GM21723 (cell line): ENCODE measurements at regions not wholly inside any gene's neighbourhood (a gene's known extent, or its start where the extent isn't known, plus 50 kb on each side); places are given as distances from the start of the nearest gene placed in this dataset.
"Not testable (repeated sequence)": the region's sequence is repeated elsewhere in the genome, so short reads cannot be mapped to it uniquely, and the experiment has no call there.

ENCODE experiments used
- ATAC-seq: cut with Tn5 transposase; IDR thresholded peaks from one replicate; pipeline ENCODE4 v1.9.1; 2021; ENCODE audit warnings: mild to moderate bottlenecking, moderate library complexity; ENCODE audit not compliant: unreplicated experiment

DNA sequence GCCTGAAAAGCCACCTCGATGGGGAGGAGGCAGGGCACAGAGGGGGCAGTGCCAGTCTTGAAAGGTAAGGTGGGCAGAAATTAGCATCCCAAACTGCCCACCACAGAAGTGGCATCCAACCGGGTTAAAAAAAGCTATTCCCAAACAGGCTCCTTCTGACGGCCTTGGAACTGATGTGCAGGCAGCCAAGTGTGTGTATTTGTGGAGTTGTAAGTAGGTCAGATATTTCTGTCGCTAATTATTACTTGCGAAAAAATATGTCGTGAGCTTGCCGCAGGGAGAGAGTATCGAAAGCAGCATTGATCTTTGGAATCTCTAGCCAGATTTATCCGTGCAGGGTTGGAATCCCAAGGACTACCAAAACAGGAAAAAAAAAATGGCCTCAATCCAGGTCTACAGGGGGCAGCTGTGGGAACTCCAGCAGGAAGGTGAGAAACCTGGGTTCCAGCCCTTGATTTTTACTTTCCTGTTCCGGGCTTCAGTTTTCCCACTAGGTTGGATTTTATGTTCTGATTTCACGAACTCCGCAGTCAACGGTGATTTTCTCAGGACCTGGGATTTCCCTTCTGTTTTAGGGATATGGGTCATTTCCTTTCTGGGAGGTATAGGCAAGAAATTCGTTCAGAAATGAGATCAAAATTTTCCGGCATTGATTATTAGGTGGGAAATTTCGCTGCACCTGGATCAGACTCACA lies 200.8 kb downstream of the RGS3 start:
- ATAC-seq = no peak

- ATAC-seq = no peak
These were observed 201.5 kb downstream of the RGS3 start for GRCh38 chr9:113665064-113665463.

GRCh38 chr9:113665756-113666155 lies 202.2 kb downstream of the RGS3 start:
- no peak for ATAC-seq

DNA sequence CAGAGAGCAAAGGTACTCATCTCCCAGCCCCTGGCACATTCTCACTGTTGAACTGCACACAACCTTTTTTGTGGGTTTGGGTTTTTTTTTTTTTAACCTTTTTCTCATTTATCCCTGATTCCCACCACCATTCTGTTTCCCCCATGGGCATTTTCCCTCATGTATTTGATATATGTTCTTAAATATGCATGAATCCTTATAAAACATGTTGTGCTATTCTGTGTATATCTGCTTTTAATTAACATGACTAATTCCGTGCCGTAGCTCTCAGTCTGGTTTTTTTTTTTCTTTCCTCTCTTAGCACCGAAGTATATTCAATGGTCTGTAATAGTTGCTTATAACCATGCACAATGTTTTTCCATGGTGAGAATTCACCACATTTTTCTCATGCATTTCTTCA lies 204.5 kb downstream of the RGS3 start:
- ATAC-seq = no peak

- ATAC-seq = no peak
These were observed 206.1 kb downstream of the RGS3 start for GRCh38 chr9:113669522-113670115.

GRCh38 chr9:113673726-113674125 lies 202.4 kb upstream of the ZNF618 start:
- ATAC-seq = no peak

- no peak for ATAC-seq
These were observed 201.7 kb upstream of the ZNF618 start for GRCh38 chr9:113674436-113674835.

DNA sequence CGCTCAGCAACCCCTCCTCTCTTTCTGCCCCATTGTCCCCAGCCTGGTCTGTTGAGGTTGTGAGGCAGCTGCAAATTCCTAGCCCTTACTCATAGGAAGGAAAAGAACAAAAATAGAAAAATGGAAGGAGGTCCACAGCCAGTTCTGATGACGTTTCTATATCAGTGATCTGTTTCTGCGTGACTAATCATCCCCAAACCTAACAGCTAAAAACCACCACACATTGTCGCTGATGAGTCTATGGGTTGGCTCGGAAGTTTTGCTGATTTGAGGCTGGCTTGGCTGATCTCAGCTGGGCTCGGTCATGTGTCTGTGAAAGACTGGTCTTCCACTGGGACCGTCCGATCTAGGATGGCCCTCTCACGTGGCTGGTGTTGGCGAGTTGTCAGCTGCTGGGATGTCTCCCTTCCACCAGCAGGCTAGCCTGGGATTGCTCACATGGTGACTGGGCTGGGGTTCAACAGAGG lies 200.6 kb upstream of the ZNF618 start:
- ATAC-seq = no peak

DNA sequence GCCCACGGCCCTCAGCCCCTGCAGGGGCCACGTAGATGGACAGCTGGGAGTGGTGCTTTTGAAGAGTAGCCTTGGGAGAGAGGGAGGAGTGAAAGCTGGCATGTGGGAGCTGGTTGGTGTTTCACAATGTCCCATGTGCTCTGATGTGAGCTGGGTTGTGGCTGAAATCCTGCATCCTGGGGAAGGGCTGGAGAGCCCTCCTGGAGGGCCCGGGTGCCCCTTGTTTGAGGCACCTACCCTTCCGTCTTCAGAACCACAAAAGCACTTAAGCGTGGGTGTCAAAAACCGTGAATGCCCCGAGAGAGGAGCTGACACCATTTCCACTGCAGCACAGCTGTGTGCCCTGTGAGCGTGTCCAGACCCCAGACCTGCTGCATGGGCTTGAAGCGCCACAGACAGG lies 199.1 kb upstream of the ZNF618 start:
- no peak for ATAC-seq

- ATAC-seq = no peak
These were observed 198.5 kb upstream of the ZNF618 start for GRCh38 chr9:113677569-113677968.

GRCh38 chr9:113678119-113678858 lies 197.8 kb upstream of the ZNF618 start:
- ATAC-seq = no peak

DNA sequence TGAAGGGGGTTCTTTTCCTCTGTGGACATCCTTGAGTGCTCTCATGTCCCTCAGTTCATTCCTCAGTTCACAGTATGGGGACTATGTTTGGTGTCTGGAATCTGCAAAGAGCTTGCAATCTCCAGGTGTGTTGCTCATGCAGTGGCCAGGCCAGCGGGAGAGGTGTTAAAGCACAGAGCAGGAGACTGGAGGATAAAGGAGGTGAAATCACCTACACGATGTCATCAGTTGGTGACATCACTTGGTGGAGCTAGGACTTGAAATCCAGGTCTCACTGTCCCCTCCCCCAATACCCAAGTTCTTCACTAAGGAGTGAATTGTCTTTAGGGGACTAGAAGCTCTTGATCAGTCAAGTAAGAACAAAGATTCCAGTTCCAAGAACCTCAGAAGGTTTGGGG lies 197.3 kb upstream of the ZNF618 start:
- no peak for ATAC-seq

DNA sequence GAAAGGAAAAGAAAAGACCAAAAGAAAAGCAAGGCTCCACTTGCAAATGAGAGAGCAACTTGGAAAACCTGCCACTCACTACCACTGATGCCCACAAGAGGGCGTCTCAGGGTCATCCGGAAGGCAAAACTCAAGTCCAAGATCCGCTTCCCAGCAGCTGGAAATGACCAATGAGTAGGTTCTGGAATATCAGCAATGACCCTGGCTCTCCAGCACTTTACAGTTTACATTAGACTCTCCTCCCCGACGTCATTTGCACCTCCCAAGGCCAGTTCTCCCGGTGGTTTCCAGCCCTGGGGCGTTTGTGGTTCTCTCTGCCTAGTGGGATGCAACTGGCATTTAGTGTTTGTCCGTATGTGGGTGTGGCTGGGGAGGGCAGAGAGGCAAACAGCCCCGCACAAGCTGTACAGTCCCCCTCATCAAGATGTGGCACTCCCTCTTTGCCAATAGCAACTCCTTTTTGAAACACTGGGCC lies 193.8 kb upstream of the ZNF618 start:
- no peak for ATAC-seq

DNA sequence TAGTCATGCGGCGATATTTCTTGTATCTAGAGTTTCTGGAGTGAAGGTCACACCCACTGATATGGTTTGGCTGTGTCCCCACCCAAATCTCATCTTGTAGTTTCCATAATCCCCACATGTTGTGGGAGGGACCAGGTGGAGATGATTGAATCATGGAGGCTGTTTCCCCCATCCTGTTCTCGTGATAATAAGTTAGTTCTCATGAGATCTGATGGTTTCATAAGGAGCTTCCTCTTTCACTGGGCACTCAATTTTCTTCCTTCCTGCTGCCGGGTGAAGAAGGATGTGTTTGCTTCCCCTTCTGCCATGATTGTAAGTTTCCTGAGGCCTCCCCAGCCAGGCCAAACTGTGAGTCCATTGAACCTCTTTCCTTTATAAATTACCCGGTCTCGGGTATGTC lies 190.5 kb upstream of the ZNF618 start:
- ATAC-seq = not testable (repeated sequence)

- ATAC-seq = no peak
These were observed 188.9 kb upstream of the ZNF618 start for GRCh38 chr9:113687107-113687679.

GRCh38 chr9:113687680-113688371 lies 188.3 kb upstream of the ZNF618 start:
- ATAC-seq = no peak

DNA sequence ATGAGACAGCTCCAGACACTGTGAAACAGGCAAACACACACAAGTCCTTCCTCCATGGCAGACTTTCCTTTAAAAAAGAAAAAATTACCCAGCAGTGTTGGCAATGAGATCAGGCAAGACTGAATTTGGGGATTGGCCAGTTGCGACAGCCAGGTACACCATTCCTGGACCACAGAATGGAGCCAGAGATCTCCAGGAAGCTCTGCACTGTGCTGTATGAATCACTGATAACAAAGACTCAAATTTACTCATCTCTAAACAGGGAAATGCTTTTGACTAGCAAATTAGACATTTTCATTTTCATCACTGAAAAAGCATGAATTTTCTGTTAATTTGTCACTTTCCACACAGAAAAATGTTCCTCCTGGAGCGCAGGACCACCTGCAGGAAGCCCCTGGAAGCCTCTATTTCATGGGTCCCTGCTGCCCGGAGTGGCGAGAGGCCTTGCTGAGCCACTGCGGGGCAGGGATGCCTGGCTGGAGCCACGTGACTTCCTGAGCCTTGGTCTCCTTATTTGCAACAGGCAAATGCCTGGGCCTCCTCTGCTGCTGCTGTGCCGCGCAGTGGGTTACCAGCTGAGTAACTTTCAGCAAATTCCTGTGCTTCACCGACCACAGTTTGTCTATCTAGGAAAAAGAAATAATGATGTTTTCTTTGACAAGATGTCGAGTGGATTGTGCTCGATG lies 185.9 kb upstream of the ZNF618 start:
- peak; percentile 80 for ATAC-seq

GRCh38 chr9:113692256-113692655 lies 183.9 kb upstream of the ZNF618 start:
- no peak for ATAC-seq

DNA sequence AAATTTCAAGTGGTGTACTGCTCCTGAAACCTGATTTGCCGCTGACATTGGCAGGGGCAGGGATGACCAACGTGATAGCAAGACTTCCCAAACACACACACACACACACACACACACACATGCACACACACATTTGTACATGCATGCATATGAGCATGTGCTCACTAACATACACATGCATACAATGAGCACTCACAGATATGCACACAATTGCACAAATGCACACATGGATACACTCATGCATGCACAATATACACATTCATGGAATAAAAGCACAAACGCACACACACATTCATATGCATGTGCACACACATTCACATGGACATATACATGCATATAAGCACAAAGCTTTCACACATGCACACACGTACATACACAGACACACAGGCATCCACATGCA lies 181.2 kb upstream of the ZNF618 start:
- ATAC-seq = no peak

DNA sequence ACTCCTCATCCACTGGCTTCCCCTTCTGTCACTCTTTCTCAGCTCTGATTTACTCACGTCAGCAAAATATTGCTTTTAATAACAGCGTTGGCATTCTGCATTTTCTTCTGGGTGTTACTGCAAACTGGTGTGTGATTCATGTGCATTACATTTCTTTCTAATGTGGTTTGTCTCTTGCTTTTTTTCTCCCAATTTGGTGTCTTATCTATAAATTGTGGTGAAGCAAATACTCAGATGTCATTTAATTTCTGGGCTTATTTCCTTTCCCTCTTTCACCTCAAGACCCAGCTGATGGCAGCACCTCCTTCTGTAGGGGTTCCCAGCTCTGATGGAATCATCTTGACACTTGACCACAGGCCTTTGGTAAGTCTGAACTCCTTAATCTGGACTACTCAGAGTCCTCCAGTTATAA lies 180.7 kb upstream of the ZNF618 start:
- ATAC-seq = no peak
